ENCODE measurements at regions not wholly inside any gene's neighbourhood (a gene's known extent, or its start where the extent isn't known, plus 50 kb on each side); places are given as distances from the start of the nearest gene placed in this dataset.

- no peak for TF ChIP-seq CTCF (IDR thresholded peaks at IDR 0.05)
- TF ChIP-seq POLR2A (IDR thresholded peaks at IDR 0.05): no peak
These were observed 60.5 kb upstream of the C5orf46 start for GRCh38 chr5:147966829-147967228.

All from heart left ventricle (tissue), 13 donors.